GM21423 (cell line): ENCODE measurements at regions not wholly inside any gene's neighbourhood (a gene's known extent, or its start where the extent isn't known, plus 50 kb on each side); places are given as distances from the start of the nearest gene placed in this dataset.

Source experiments
- ATAC-seq: cut with Tn5 transposase; IDR thresholded peaks from one replicate; pipeline ENCODE4 v1.9.1; 2021; ENCODE audit warnings: mild to moderate bottlenecking, moderate library complexity; ENCODE audit not compliant: unreplicated experiment

- no peak for ATAC-seq
These were observed 84.6 kb upstream of the FMR1 start for GRCh38 chrX:147827070-147827469.

- ATAC-seq: no peak
These were observed 83.0 kb upstream of the FMR1 start for GRCh38 chrX:147828719-147829118.

- ATAC-seq: peak; percentile 78
These were observed 78.9 kb upstream of the FMR1 start for GRCh38 chrX:147832707-147833348.

- no peak for ATAC-seq
These were observed 73.1 kb upstream of the FMR1 start for GRCh38 chrX:147838465-147839131.

- no peak for ATAC-seq
These were observed 65.0 kb upstream of the FMR1 start for GRCh38 chrX:147846676-147847075.

GRCh38 chrX:147847999-147848398 is 63.7 kb upstream of the FMR1 start:
- no peak for ATAC-seq

- no peak for ATAC-seq
These were observed 62.9 kb upstream of the FMR1 start for GRCh38 chrX:147848543-147849443.

GRCh38 chrX:147850875-147851274 is 60.8 kb upstream of the FMR1 start:
- peak; percentile 91 for ATAC-seq

- no peak for ATAC-seq
These were observed 58.0 kb upstream of the FMR1 start for GRCh38 chrX:147853701-147854100.

GRCh38 chrX:147859666-147860065 is 52.1 kb upstream of the FMR1 start:
- ATAC-seq: no peak
